GM21526 (cell line): ENCODE measurements at regions not wholly inside any gene's neighbourhood (a gene's known extent, or its start where the extent isn't known, plus 50 kb on each side); places are given as distances from the start of the nearest gene placed in this dataset.

Experiments used
- ATAC-seq: cut with Tn5 transposase; IDR thresholded peaks from one replicate; pipeline ENCODE4 v1.9.1; 2021; ENCODE audit warnings: moderate library complexity; ENCODE audit not compliant: unreplicated experiment, low FRiP score

- no peak for ATAC-seq
Observed at GRCh38 chr1:216794586-216794985, 71.4 kb upstream of the ESRRG start.

- ATAC-seq, result no peak
Observed at GRCh38 chr1:216793973-216794372, 70.7 kb upstream of the ESRRG start.

GRCh38 chr1:216793303-216793702, 70.1 kb upstream of the ESRRG start:
- no peak for ATAC-seq

- no peak for ATAC-seq
Observed at GRCh38 chr1:216788671-216789070, 65.4 kb upstream of the ESRRG start.

- ATAC-seq, result no peak
Observed at GRCh38 chr1:216785737-216786136, 62.5 kb upstream of the ESRRG start.

GRCh38 chr1:216785221-216785620, 62.0 kb upstream of the ESRRG start:
- no peak for ATAC-seq

GRCh38 chr1:216779686-216780085, 56.5 kb upstream of the ESRRG start:
- no peak for ATAC-seq

- no peak for ATAC-seq
Observed at GRCh38 chr1:216778737-216779136, 55.5 kb upstream of the ESRRG start.

- no peak for ATAC-seq
Observed at GRCh38 chr1:216777148-216777547, 53.9 kb upstream of the ESRRG start.
